GM12873 (cell line): ENCODE measurements at regions not wholly inside any gene's neighbourhood (a gene's known extent, or its start where the extent isn't known, plus 50 kb on each side); places are given as distances from the start of the nearest gene placed in this dataset.

Experiments used
- CTCF ChIP-seq: IDR thresholded peaks from 2 replicates; pipeline ENCODE4 v1.5.1; 2012; ENCODE audit warnings: low read depth, mild to moderate bottlenecking, moderate library complexity, low read length, control low read depth; ENCODE audit not compliant: insufficient read depth; ENCODE audit errors: missing control alignments

DNA sequence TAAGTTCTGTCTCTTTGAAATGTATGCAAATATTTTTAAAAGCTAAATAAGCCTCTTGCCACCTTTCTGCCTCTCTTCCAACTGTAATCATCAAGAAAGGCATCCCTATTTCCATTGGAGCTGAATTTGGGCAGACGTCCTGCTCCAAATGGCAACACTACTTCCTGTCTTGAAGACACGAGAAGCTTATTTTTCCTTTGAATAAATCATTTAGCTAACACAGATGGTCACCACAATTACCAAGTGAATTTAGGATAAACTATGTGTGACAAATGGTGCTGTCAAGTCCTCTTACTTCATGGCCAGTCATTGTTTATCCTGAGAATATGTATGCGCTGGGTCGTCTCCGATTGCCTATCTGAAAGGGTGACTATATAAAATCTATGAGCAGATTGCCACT lies 268.0 kb downstream of the ANKRD7 start:
- no peak for TF ChIP-seq CTCF

GRCh38 chr7:118496138-118496644 lies 271.7 kb downstream of the ANKRD7 start:
- TF ChIP-seq CTCF: no peak

GRCh38 chr7:118502235-118502634 lies 277.7 kb downstream of the ANKRD7 start:
- TF ChIP-seq CTCF: no peak

- TF ChIP-seq CTCF: no peak
Observed at GRCh38 chr7:118511146-118511545, 286.6 kb downstream of the ANKRD7 start.

DNA sequence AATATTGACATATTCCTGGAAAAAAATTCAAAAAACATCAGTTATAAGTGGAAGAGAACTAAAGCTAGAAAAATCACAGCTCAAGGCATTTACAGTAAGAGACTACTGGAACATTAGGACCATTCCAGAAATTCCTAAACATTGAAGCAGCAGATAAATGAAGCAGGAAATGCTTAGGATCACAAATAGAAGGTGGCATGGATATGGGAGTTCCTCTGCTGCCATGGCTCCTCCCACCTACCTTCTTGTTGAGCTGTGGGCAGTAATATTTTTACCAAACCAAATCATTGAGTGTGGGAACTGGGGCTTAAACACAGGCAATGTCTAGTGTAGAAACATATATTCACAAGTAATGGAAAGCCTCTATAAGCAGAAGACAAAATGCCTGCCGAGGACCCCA lies 292.8 kb downstream of the ANKRD7 start:
- no peak for TF ChIP-seq CTCF

- no peak for TF ChIP-seq CTCF
Observed at GRCh38 chr7:118525020-118525419, 300.5 kb downstream of the ANKRD7 start.

DNA sequence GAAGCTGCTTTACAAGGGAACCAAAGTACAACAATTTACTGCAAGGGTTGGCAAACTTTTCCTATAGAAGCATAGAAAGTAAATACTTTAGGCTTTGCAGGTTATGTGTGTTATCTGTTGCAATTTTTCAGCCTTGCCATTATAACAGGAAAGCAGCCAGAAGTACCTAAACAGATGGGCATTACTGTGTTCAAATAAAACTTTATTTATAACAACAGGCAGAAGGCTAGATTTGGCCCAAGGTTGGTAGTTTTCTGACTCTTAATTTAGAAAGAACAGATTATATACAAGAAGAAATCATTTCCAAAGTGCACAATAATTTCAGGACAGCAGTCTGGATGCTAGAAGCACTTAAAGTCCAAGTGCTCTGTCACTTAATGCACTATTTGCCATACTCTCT lies 307.1 kb downstream of the ANKRD7 start:
- no peak for TF ChIP-seq CTCF
